GM21825 (cell line): ENCODE measurements at regions not wholly inside any gene's neighbourhood (a gene's known extent, or its start where the extent isn't known, plus 50 kb on each side); places are given as distances from the start of the nearest gene placed in this dataset.

ENCODE experiments used
- ATAC-seq: cut with Tn5 transposase; IDR thresholded peaks from one replicate; pipeline ENCODE4 v1.9.1; 2021; ENCODE audit warnings: mild to moderate bottlenecking, moderate library complexity; ENCODE audit not compliant: unreplicated experiment

- ATAC-seq: no peak
Measured at GRCh38 chr2:152815634-152816257, 97.3 kb downstream of the ARL6IP6 start.

- ATAC-seq: no peak
Measured at GRCh38 chr2:152814475-152815030, 96.1 kb downstream of the ARL6IP6 start.

GRCh38 chr2:152813351-152813750 is 94.9 kb downstream of the ARL6IP6 start:
- no peak for ATAC-seq
